AG04450 (cell line): ENCODE measurements at regions not wholly inside any gene's neighbourhood (a gene's known extent, or its start where the extent isn't known, plus 50 kb on each side); places are given as distances from the start of the nearest gene placed in this dataset.

ENCODE experiments used
- CTCF ChIA-PET: fragments of 300-600, 350-600 bp; formaldehyde crosslinking; extraction: SDS; loops from one replicate; lab custom pipeline; 2022; ENCODE audit warnings: antibody characterized with exemption, inconsistent platforms; lab: Charles Lee
- POLR2A ChIA-PET: fragments of 350-600 bp; formaldehyde crosslinking; extraction: SDS; loops from one replicate; lab custom pipeline; 2021; ENCODE audit warnings: antibody characterized with exemption, inconsistent platforms; lab: Yijun Ruan, JAX
- DNase-seq: peaks from one replicate; pipeline ENCODE4 v3.0.0-alpha.2; 2011; ENCODE audit warnings: low read depth, low spot score
- H3K27ac ChIP-seq: one replicate; pipeline ENCODE4 v1.5.1; 2012; ENCODE audit warnings: low read depth, low read length, control low read depth
- H3K27me3 ChIP-seq: one replicate; pipeline ENCODE4 v1.6.0; 2012; ENCODE audit warnings: low read length; ENCODE audit not compliant: control insufficient read depth, insufficient read depth
- H3K4me3 ChIP-seq: 2 replicates; pipeline ENCODE4 v1.5.1; 2011; ENCODE audit warnings: mild to moderate bottlenecking, low read depth, low read length, control low read depth
- H3K9me3 ChIP-seq: 2 replicates; pipeline ENCODE4 v1.5.1; 2012; ENCODE audit warnings: low read length; ENCODE audit not compliant: control insufficient read depth, insufficient read depth
- CTCF ChIP-seq: IDR thresholded peaks from 2 replicates; pipeline ENCODE4 v1.5.1; 2011; ENCODE audit warnings: low read depth, low read length, control low read depth, inconsistent platforms

DNA sequence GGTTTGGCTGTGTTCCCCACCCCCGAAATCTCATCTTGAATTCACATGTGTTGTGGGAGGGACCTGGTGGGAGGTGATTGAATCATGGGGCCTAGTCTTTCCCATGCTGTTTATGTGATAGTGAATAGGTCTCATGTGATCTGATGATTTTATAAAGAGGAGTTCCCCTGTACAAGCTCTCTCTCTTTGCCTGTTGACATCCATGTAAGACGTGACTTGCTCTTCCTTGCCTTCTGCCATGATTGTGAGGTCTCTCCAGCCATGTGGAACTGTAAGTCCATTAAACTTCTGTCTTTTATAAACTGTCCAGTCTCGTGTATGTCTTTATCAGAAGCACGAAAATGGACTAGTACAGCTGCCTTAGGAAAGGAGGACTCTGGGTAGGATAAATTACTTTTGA is 976.7 kb downstream of the MCTP2 start:
- H3K27ac ChIP-seq = no peak overlapping the region
- H3K27me3 ChIP-seq = no peaks in the 10 kb centered on the region
- H3K9me3 ChIP-seq = peaks cover 3% of the 10 kb centered on the region; the same call in 1 of the 2 replicates
- H3K4me3 ChIP-seq = no peak overlapping the region
- no peak for TF ChIP-seq CTCF
- ChIA-PET POLR2A (no interaction called here), CTCF (no interaction called here)
- DNase-seq = no peak

DNA sequence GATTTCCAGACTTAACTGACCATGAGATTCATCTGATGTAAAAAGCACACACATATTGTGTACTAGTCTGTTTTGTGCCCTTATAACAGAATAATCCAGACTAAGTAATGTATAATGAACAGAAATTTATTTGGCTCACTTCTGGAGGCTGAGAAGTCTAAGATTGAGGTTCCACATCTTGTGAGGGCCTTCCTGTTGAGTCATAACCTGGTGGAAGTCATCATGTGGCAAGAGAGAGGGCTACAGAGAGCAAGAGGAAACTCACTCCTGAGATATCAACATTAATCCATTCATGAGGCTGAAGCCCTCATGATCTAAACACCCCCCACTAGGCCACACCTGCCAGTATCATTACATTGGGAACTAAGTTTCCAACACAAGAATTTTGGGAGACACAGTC is 977.6 kb downstream of the MCTP2 start:
- Histone ChIP-seq H3K27ac (no peak overlapping the region), H3K4me3 (no peak overlapping the region), H3K9me3 (peaks cover 3% of the 10 kb centered on the region; the same call in 1 of the 2 replicates), H3K27me3 (no peaks in the 10 kb centered on the region)
- ChIA-PET CTCF (no interaction called here), POLR2A (interaction anchor here (0.6 kb wide), 1 partner anchor 1121 kb away, joined by 3 read pairs; the partner anchor contains the start of gene NR2F2)
- no peak for TF ChIP-seq CTCF
- no peak for DNase-seq

DNA sequence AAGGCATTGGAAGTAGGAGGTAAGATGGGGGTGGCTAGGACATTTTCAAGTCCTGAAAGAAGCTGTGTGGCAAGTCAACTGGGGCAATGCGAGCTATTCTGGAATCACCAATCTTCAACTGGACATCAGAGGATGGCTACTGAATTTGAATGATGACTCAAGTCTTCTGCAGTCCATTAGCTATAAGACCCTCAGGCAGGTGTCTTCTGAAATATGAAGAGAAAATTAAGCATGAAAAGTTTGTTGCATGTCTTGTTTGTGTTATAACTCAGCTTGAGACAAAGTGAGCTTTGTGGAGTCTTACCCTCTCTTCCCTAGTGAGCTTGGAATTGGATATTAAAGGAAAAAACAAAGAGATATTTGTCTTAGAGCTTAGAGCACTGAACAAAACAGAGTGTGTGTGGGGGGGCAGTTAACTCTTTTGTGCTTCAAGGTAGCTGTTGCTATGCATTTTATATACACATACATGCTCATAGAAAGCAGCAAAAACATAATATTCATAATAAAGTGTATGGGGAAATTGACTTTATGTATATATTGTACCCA is 979.1 kb downstream of the MCTP2 start:
- ChIA-PET CTCF (interaction anchor here (1.1 kb wide), 1 partner anchor 1117 kb away, joined by 3 read pairs; no protein-coding TSS in a partner anchor), POLR2A (no interaction called here)
- no peak overlapping the region for H3K27ac ChIP-seq
- DNase-seq = no peak
- H3K4me3 ChIP-seq = no peak overlapping the region
- no peak for TF ChIP-seq CTCF
- no peaks in the 10 kb centered on the region for H3K27me3 ChIP-seq
- peaks cover 3% of the 10 kb centered on the region; the same call in 1 of the 2 replicates for H3K9me3 ChIP-seq

DNA sequence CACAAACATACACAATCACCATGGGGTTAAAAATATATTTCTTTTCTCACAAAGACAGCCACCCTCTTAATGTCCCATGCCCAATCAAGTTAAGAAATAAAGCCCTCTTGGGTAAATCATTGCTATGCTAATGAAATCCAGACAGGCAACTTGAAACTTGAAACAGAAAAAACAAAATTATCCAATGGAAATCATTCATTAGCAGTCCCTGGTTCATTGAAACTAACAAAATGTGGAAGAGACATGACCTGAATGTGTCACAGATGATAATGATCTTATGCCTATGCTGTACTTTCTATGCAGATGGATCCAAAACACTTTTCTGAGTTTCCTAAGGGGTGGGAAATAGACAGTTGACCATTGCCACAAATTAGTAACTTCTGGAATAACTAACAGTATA is 983.7 kb downstream of the MCTP2 start:
- POLR2A ChIA-PET = no interaction called here

GRCh38 chr15:95226835-95227234 is 995.5 kb downstream of the MCTP2 start:
- DNase-seq = no peak
- Histone ChIP-seq H3K9me3 (no peaks in the 10 kb centered on the region; the same call in 1 of the 2 replicates), H3K27me3 (peaks cover 2% of the 10 kb centered on the region), H3K4me3 (no peak overlapping the region), H3K27ac (no peak overlapping the region)
- ChIA-PET CTCF (no interaction called here), POLR2A (no interaction called here)
- no peak for TF ChIP-seq CTCF

More for the DNA sequence above, 983.7 kb downstream of the MCTP2 start:
- no peak for DNase-seq
- no peak overlapping the region for H3K27ac ChIP-seq
- no peaks in the 10 kb centered on the region for H3K9me3 ChIP-seq
- CTCF ChIA-PET = no interaction called here
- H3K4me3 ChIP-seq = no peak overlapping the region
- no peak for TF ChIP-seq CTCF
- no peaks in the 10 kb centered on the region for H3K27me3 ChIP-seq
